GM12874 (cell line): ENCODE measurements at regions not wholly inside any gene's neighbourhood (a gene's known extent, or its start where the extent isn't known, plus 50 kb on each side); places are given as distances from the start of the nearest gene placed in this dataset.

Experiments used
- CTCF ChIP-seq: IDR thresholded peaks from 2 replicates; pipeline ENCODE4 v1.5.1; 2011; ENCODE audit warnings: low read depth, mild to moderate bottlenecking, control low read depth, low read length, moderate library complexity; ENCODE audit not compliant: insufficient read depth

- no peak for TF ChIP-seq CTCF
Observed at GRCh38 chr2:156164091-156164720, 168.3 kb downstream of the NR4A2 start.

- no peak for TF ChIP-seq CTCF
Observed at GRCh38 chr2:156158808-156159207, 173.7 kb downstream of the NR4A2 start.

- TF ChIP-seq CTCF = no peak
Observed at GRCh38 chr2:156157670-156158069, 174.9 kb downstream of the NR4A2 start.

- no peak for TF ChIP-seq CTCF
Observed at GRCh38 chr2:156156580-156156979, 175.9 kb downstream of the NR4A2 start.

- TF ChIP-seq CTCF = no peak
Observed at GRCh38 chr2:156155319-156155718, 177.2 kb downstream of the NR4A2 start.

GRCh38 chr2:156151351-156151750, 181.2 kb downstream of the NR4A2 start:
- no peak for TF ChIP-seq CTCF

GRCh38 chr2:156147594-156148330, 184.8 kb downstream of the NR4A2 start:
- TF ChIP-seq CTCF = no peak
